ENCODE measurements at regions not wholly inside any gene's neighbourhood (a gene's known extent, or its start where the extent isn't known, plus 50 kb on each side); places are given as distances from the start of the nearest gene placed in this dataset.

- TF ChIP-seq POLR2A (IDR thresholded peaks at IDR 0.05): no peak
- no peak for TF ChIP-seq CTCF (IDR thresholded peaks at IDR 0.05 in 4 of 5, conservative IDR thresholded peaks at IDR 0.05 in 1 of 5)
Measured at GRCh38 chr3:59103552-59103951, 53.7 kb upstream of the CFAP20DC start.

Measured in gastrocnemius medialis (tissue), 4 donors.